ENCODE measurements at regions not wholly inside any gene's neighbourhood (a gene's known extent, or its start where the extent isn't known, plus 50 kb on each side); places are given as distances from the start of the nearest gene placed in this dataset.

DNA sequence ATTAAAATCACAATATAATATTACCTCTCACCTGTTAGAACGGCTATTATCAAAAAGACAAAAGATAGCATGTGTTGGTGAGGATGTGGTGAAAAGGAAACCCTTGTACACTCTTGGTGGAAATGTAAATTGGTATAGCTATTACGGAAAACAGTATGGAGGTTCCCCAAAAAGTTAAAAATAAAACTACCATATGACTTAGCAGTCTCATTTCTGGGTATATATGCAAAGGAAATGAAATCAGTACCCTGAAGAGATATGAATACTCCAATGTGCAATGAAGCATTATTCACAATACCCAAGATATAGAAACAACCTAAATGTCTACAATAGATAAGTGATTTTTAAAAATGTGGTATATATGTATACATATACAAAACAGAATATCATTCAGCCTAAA, 199.9 kb downstream of the SNX18 start:
- POLR2A ChIA-PET, result no interaction called here
- CTCF ChIA-PET, result no interaction called here
- H3K4me3 ChIP-seq (replicated peaks in 1 of 2; ENCODE audit: low read depth in 1 of 2, low read length in 2 of 2), result no peak overlapping the region
- TF ChIP-seq ELF1 (IDR thresholded peaks at IDR 0.05; ENCODE audit: borderline replicate concordance, low read depth) (no peak), SP1 (IDR thresholded peaks at IDR 0.05; ENCODE audit: low read depth) (no peak), JUND (IDR thresholded peaks at IDR 0.05) (no peak), SIN3A (IDR thresholded peaks at IDR 0.05; ENCODE audit: low read depth) (no peak), SRF (IDR thresholded peaks at IDR 0.05; ENCODE audit: low read depth) (no peak), POLR2A (IDR thresholded peaks at IDR 0.05; ENCODE audit: borderline replicate concordance, extremely low read depth, insufficient read depth, insufficient read length) (no peak), ZFX (IDR thresholded peaks at IDR 0.05) (no peak), YY1 (IDR thresholded peaks at IDR 0.05; ENCODE audit: extremely low read depth, insufficient replicate concordance, low read depth, low read length) (no peak), EGR1 (IDR thresholded peaks at IDR 0.05; ENCODE audit: low read depth) (no peak), RAD21 (IDR thresholded peaks at IDR 0.05; ENCODE audit: low read depth) (no peak)
- TF ChIP-seq, protein P1, sequence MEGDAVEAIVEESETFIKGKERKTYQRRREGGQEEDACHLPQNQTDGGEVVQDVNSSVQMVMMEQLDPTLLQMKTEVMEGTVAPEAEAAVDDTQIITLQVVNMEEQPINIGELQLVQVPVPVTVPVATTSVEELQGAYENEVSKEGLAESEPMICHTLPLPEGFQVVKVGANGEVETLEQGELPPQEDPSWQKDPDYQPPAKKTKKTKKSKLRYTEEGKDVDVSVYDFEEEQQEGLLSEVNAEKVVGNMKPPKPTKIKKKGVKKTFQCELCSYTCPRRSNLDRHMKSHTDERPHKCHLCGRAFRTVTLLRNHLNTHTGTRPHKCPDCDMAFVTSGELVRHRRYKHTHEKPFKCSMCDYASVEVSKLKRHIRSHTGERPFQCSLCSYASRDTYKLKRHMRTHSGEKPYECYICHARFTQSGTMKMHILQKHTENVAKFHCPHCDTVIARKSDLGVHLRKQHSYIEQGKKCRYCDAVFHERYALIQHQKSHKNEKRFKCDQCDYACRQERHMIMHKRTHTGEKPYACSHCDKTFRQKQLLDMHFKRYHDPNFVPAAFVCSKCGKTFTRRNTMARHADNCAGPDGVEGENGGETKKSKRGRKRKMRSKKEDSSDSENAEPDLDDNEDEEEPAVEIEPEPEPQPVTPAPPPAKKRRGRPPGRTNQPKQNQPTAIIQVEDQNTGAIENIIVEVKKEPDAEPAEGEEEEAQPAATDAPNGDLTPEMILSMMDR (IDR thresholded peaks at IDR 0.05 in 2 of 3, conservative IDR thresholded peaks at IDR 0.05 in 1 of 3; ENCODE audit: borderline replicate concordance in 1 of 3, insufficient read depth in 1 of 3, low read depth in 2 of 3, low read length in 2 of 3), result no peak
- TF ChIP-seq, protein P2, sequence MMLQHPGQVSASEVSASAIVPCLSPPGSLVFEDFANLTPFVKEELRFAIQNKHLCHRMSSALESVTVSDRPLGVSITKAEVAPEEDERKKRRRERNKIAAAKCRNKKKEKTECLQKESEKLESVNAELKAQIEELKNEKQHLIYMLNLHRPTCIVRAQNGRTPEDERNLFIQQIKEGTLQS (IDR thresholded peaks at IDR 0.05), result no peak
- TF ChIP-seq, protein P3, sequence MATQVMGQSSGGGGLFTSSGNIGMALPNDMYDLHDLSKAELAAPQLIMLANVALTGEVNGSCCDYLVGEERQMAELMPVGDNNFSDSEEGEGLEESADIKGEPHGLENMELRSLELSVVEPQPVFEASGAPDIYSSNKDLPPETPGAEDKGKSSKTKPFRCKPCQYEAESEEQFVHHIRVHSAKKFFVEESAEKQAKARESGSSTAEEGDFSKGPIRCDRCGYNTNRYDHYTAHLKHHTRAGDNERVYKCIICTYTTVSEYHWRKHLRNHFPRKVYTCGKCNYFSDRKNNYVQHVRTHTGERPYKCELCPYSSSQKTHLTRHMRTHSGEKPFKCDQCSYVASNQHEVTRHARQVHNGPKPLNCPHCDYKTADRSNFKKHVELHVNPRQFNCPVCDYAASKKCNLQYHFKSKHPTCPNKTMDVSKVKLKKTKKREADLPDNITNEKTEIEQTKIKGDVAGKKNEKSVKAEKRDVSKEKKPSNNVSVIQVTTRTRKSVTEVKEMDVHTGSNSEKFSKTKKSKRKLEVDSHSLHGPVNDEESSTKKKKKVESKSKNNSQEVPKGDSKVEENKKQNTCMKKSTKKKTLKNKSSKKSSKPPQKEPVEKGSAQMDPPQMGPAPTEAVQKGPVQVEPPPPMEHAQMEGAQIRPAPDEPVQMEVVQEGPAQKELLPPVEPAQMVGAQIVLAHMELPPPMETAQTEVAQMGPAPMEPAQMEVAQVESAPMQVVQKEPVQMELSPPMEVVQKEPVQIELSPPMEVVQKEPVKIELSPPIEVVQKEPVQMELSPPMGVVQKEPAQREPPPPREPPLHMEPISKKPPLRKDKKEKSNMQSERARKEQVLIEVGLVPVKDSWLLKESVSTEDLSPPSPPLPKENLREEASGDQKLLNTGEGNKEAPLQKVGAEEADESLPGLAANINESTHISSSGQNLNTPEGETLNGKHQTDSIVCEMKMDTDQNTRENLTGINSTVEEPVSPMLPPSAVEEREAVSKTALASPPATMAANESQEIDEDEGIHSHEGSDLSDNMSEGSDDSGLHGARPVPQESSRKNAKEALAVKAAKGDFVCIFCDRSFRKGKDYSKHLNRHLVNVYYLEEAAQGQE (IDR thresholded peaks at IDR 0.05; ENCODE audit: low read depth), result no peak
- H4K20me1 ChIP-seq (ENCODE audit: insufficient read depth), result no peaks in the 10 kb centered on the region
- no peak overlapping the region for H3K27ac ChIP-seq (ENCODE audit: low read depth, low read length)
- no peak overlapping the region for H3K9ac ChIP-seq (ENCODE audit: low read length)
- DNase-seq (ENCODE audit: low read depth, low spot score), result no peak
- no peaks in the 10 kb centered on the region for H3K79me2 ChIP-seq (ENCODE audit: insufficient read depth, low read length)
- H3K4me1 ChIP-seq (ENCODE audit: control insufficient read depth in 1 of 2, insufficient read depth in 2 of 2, low read length in 2 of 2), result peaks cover 0 to 6% of the 10 kb centered on the region in 2 experiments; a peak in 2 of 4 replicates
- H3K36me3 ChIP-seq (ENCODE audit: control insufficient read depth in 1 of 2, insufficient read depth in 2 of 2, low read length in 2 of 2), result no peaks in the 10 kb centered on the region
- no peak overlapping the region for H2AFZ ChIP-seq (ENCODE audit: low read depth, low read length, poor library complexity, severe bottlenecking)
- H3K9me3 ChIP-seq (ENCODE audit: control insufficient read depth in 1 of 2, insufficient read depth in 1 of 2, low read depth in 1 of 2, low read length in 2 of 2), result no peaks in the 10 kb centered on the region
- BruUV-seq (replicated peaks), result no TSS peak
- RAD21 ChIA-PET (ENCODE audit: low non-redundant PET in 1 of 2, low total read pairs in 2 of 2, uncharacterized antibody in 2 of 2, unreplicated experiment in 2 of 2), result no interaction called here
- no peaks in the 10 kb centered on the region for H3K27me3 ChIP-seq (ENCODE audit: insufficient read depth, low read length)
- intact Hi-C loops (cut with micrococcal nuclease), result no loop called here
- H3K4me2 ChIP-seq (ENCODE audit: low read length), result no peak overlapping the region
- no peaks in the 10 kb centered on the region for H3K9me2 ChIP-seq (ENCODE audit: insufficient read depth)
- no peak for ATAC-seq

Measured in HCT116 (cell line).